Peyer's patch (tissue), 4 donors: ENCODE measurements at regions not wholly inside any gene's neighbourhood (a gene's known extent, or its start where the extent isn't known, plus 50 kb on each side); places are given as distances from the start of the nearest gene placed in this dataset.

ENCODE experiments used
- CTCF ChIP-seq, 6 experiments: fragments of 450-650 bp in 4 of 6; fragments of 200-600 bp in 2 of 6; sonication (generic) in 1 of 6; IDR thresholded peaks; one replicate each; pipeline ENCODE4 v1.5.1; 2017 to 2019; ENCODE audit warnings: antibody characterized with exemption in 6 of 6, mild to moderate bottlenecking in 3 of 6, moderate library complexity in 1 of 6
- POLR2A ChIP-seq, 2 donors: fragments of 450-650 bp; IDR thresholded peaks; one replicate each; pipeline ENCODE4 v1.5.1; 2017; ENCODE audit warnings: antibody characterized with exemption in 2 of 2, mild to moderate bottlenecking in 2 of 2, moderate library complexity in 2 of 2

DNA sequence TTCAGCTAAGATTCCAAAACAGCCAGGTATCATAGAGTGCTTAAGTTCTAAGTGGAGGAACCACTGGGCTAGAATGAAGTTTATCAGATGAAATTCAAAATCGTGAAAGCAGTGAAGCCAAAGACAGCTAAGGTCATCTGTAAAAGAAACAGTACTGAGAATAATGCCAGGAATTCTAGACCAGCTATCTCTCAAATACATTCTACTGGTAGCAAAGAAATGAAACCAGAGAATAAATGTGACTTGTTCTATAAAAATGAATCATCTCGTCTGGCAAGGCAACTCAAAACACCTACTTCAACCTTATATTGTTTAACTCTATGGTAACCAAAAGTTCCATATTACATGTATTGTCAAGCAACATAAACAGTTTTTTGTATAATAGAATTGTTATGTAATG is 51.3 kb upstream of the RGMB start:
- TF ChIP-seq CTCF (IDR thresholded peaks at IDR 0.05) (no peak), POLR2A (IDR thresholded peaks at IDR 0.05) (no peak)
